ENCODE measurements at regions not wholly inside any gene's neighbourhood (a gene's known extent, or its start where the extent isn't known, plus 50 kb on each side); places are given as distances from the start of the nearest gene placed in this dataset.

DNA sequence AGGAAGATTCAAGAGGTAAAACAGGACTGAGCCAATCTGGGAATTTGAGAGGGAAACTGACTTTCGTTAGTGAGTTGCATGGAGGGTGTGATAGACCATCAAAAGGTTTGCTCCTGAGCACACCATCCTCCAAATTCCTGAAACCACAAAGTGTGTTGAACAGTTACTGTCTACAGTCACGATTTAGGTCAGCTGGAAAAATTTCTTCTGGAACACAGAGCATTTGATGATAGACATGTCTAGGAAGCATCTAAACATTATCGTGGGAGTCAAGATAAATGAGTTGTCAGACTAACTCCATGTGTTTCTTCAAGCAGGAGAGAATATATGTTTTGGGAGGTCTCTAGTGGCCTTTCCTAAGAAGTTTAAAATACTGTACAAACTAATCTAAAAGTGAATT lies 449.4 kb upstream of the SLC14A2 start:
- intact Hi-C loops (cut with DNase I): no loop called here

DNA sequence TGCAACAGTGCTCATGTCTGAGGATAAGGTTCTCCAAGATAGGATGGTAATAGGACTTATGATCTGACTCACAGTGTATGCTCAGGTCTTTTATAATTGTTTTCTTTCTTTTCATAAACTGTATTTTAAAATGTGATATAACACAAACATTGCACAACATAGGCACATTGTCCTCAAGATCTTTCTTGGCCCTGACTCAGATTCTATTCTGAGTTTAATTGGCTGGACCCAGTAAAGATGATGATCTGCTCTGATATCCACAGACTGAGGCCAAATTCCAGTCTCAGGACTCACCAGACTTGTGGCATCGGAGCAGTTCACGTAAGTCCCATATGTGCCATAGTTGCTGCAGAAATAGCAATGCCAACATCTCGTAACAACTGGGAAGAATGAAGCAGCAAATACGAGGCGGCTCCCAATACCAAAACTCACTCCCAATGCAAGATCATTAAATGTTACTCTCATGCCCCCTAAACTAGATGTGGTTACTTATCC lies 448.9 kb upstream of the SLC14A2 start:
- Histone ChIP-seq H3K36me3 (no peaks in the 10 kb centered on the region), H3K4me1 (no peaks in the 10 kb centered on the region), H3K27ac (no peak overlapping the region), H3K27me3 (no peaks in the 10 kb centered on the region), H3K4me3 (no peak overlapping the region), H3K9me3 (no peaks in the 10 kb centered on the region)
- TF ChIP-seq, protein P1, sequence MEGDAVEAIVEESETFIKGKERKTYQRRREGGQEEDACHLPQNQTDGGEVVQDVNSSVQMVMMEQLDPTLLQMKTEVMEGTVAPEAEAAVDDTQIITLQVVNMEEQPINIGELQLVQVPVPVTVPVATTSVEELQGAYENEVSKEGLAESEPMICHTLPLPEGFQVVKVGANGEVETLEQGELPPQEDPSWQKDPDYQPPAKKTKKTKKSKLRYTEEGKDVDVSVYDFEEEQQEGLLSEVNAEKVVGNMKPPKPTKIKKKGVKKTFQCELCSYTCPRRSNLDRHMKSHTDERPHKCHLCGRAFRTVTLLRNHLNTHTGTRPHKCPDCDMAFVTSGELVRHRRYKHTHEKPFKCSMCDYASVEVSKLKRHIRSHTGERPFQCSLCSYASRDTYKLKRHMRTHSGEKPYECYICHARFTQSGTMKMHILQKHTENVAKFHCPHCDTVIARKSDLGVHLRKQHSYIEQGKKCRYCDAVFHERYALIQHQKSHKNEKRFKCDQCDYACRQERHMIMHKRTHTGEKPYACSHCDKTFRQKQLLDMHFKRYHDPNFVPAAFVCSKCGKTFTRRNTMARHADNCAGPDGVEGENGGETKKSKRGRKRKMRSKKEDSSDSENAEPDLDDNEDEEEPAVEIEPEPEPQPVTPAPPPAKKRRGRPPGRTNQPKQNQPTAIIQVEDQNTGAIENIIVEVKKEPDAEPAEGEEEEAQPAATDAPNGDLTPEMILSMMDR (IDR thresholded peaks at IDR 0.05): no peak
- no peak for DNase-seq
- no peak for ATAC-seq
- intact Hi-C loops (cut with DNase I): no loop called here

More for the DNA sequence above, 449.4 kb upstream of the SLC14A2 start:
- Histone ChIP-seq H3K27me3 (no peaks in the 10 kb centered on the region), H3K9me3 (no peaks in the 10 kb centered on the region), H3K4me1 (no peaks in the 10 kb centered on the region), H3K27ac (no peak overlapping the region), H3K4me3 (no peak overlapping the region), H3K36me3 (no peaks in the 10 kb centered on the region)
- no peak for DNase-seq
- ATAC-seq: no peak
- TF ChIP-seq, protein P1 (IDR thresholded peaks at IDR 0.05): no peak

DNA sequence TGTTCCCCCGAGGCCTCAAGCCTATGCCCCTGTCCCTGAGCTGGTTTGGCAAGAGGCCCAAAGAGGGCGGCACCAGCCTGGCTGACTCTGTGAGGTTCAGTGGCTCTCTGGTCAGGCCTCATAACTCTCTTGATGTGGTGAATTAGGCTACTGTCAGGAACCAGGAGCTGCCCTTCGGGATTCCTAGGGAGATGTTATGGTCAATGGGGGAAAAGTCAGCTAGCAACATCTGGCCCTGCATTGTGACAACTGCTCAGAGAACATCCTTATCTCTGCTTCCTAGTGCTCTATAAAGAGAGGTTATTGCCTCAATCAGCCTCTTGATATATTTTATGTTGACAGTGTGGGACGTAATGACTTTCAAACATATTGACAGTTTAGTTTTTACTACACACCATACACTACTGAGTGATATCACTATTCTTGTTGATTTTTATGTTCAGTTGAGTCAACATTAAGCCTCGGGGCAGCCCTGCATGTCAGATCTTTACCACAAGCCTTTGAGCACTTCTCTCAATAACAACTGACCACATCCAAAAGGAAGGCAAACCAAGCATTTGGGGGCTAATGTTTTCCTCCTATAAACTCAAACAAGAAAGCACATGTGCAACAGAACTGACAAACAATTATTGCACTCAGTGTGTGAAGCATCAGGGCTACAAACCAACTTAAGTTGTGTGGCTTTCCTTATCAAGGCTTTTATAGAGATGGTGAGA lies 448.3 kb upstream of the SLC14A2 start:
- intact Hi-C loops (cut with DNase I): no loop called here
- no peak overlapping the region for H3K27ac ChIP-seq
- DNase-seq (no peak), ATAC-seq (no peak)
- no peaks in the 10 kb centered on the region for H3K9me3 ChIP-seq
- H3K4me1 ChIP-seq: no peaks in the 10 kb centered on the region
- H3K27me3 ChIP-seq: no peaks in the 10 kb centered on the region
- H3K36me3 ChIP-seq: no peaks in the 10 kb centered on the region
- no peak overlapping the region for H3K4me3 ChIP-seq
- TF ChIP-seq, protein P1 (IDR thresholded peaks at IDR 0.05): no peak

DNA sequence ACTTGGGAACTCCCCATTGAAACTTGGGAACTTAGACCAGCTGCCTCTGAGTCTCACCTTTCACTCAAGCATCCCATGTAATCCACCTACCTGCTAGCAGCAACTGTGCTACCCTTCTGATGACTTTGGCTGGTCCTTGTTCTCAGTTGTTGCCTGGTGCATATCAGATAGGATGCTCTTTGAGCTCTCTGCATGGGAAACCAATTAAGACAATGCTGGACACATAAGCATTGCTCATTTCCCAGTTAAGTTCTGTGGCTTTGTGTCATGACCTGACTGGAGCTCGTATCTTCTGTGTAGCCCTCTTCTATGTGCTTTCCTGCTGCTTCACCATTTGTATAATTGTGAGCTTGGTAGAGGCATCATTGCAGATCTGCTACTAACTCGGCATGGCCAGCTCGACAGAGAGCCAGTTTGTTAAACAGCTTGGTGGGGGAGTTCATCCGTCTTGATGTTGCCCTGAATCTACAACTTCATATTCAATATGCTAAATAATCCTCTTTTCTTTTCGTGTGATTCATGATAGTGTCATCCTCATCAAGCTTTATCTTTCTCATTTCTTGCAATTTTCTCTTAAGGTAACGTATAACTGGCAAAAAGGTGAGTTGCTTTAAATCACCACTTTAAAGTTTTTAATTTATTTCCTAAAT lies 447.5 kb upstream of the SLC14A2 start:
- no peak for ATAC-seq
- no peak overlapping the region for H3K4me3 ChIP-seq
- DNase-seq: no peak
- no peaks in the 10 kb centered on the region for H3K4me1 ChIP-seq
- H3K9me3 ChIP-seq: no peaks in the 10 kb centered on the region
- H3K36me3 ChIP-seq: no peaks in the 10 kb centered on the region
- TF ChIP-seq, protein P1 (IDR thresholded peaks at IDR 0.05): no peak
- H3K27me3 ChIP-seq: no peaks in the 10 kb centered on the region
- intact Hi-C loops (cut with DNase I): no loop called here
- no peak overlapping the region for H3K27ac ChIP-seq

DNA sequence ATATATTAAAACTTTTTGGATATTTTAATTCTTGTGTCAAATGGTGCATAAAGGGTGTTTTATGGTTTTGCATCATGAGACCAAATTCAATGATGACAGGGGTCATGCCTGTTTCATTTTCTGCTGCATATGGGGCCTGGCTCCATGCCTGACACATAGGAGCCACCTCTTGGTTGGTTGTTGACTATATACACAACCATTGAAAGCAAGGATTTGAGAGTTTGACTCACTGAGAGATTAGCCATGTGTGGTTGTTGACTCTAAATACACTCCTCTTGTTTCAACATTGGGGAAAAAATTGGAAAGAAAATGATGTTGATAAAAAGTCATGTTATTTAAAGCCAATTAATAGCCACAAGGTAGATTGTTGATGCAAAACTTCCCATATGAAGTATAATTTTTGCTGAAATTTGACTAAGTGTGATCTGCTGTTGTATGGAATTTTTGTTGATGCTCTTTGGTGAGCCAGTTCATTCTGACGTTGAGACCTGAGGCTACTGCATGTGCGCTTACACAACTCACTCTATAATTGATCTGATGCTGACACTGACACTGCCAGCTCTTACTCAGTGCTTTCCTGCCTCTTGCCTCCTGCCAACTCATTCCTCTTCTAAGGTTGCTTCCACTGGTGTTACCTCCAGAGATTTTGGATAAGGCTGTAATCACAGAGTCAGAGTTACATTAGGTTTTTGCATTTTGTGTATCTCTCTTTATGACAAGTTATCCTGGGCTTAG lies 446.2 kb upstream of the SLC14A2 start:
- Histone ChIP-seq H3K9me3 (no peaks in the 10 kb centered on the region), H3K27ac (no peak overlapping the region), H3K4me1 (no peaks in the 10 kb centered on the region), H3K27me3 (no peaks in the 10 kb centered on the region), H3K4me3 (no peak overlapping the region), H3K36me3 (no peaks in the 10 kb centered on the region)
- no peak for DNase-seq
- intact Hi-C loops (cut with DNase I): no loop called here
- ATAC-seq: no peak
- TF ChIP-seq, protein P1 (IDR thresholded peaks at IDR 0.05): no peak

Data from upper lobe of right lung (tissue), 1 donor.